GM18498 (cell line): ENCODE measurements at regions not wholly inside any gene's neighbourhood (a gene's known extent, or its start where the extent isn't known, plus 50 kb on each side); places are given as distances from the start of the nearest gene placed in this dataset.

ENCODE experiments used
- ATAC-seq: cut with Tn5 transposase; IDR thresholded peaks from one replicate; pipeline ENCODE4 v1.9.1; 2021; ENCODE audit warnings: mild to moderate bottlenecking, moderate library complexity; ENCODE audit not compliant: unreplicated experiment

DNA sequence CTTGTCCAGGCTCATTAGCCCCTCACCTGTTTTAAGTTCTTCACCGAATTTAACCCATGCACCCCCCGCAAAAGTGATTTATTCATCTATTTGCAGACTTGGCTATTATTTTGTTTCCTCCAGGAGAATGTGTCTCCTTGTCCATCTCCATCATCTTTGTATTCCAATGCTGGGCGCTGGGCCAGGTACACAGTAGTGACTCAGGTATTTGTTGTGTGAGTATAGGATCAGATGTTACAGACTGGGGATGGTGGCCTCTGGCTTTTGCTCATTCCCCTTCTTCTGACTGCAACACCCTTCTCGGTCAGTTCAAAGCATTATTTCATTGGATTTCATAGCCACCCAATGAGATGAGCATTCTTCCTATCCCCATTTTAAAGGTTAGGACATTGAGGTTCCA, 408.2 kb downstream of the MN1 start:
- ATAC-seq: no peak

DNA sequence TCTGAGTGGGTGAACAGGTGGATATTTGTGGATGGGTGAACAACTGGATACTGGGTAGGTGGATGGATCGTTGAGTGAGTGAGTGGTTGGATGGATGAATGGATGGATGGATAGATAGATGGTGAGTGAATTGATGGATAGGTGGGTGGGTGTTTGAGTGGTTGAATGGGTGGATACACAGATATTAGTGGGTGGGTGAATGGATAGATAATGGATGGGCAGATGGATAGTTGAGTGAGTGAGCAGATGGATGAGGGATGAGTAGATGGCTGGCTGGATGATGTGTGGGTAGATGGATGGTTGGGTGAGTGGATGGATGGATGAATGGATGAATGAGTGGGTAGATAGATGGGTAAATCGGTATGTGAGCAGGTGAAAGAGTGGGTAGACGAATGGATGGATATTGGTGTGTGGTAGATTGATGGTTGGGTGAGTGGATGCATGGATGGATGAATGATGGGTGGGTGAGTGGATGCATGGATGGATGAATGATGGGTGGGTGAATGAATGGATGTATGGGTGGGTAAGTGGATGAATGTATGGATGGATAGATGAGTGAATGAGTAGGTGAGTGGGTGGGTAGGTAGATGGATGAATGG, 406.7 kb downstream of the MN1 start:
- no peak for ATAC-seq

DNA sequence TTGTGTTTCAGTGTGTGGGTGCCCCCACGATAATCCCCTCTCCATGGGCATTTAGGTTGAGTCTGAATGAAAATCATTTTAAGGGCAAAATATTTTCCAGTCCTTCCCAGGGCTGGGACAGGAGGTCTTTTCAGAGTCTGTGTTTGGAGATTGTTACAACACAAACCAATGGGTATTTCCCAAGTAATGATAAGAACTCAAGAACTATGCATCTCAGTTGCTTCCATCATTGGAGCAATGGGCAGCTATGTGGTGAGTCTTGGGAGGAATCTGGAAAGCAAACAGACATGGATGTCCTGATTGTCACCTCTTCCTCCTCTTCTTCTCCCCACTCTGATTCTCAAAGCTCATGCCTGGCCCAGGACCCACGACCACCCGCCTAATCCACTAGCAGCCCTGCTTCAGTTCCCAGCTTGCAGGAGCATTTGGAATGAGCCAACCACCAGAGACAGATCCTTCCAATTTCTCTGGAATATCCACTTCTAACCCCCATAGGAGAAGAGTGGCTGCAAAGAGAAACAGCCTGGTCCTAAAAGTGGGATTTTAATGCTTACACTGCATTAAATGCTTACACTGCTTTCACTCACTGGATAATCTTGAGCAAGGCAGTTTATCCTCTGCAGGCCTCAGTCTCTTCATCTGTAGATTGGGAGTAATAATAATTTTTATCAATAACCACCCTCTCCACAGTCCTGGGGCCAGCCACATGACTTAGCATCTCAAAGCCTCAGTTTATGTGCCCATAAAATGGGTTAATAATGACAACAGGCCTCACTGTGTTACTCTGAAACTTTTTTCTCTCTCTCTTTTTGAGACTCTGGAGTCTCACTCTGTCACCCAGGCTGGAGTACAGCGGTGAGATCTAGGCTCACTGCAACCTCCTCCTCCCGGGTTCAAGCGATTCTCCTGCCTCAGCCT, 404.3 kb downstream of the MN1 start:
- no peak for ATAC-seq

DNA sequence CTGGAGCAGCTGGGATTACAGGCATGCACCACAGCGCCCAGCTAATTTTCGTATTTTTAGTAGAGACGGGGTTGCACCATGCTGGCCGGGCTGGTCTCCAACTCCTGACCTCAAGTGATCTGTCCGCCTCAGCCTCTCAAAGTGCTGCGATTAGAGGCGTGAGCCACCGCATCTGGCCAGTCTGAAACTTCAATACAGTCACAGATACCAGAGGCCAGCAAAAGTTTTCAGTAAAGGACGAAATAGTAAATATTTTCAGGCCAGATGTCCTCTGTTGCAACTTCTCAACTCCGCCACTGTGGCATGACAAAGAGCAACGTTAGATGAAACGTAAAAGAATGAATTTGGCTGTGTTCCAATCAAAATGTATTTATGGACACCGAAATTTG, 403.6 kb downstream of the MN1 start:
- ATAC-seq: no peak

DNA sequence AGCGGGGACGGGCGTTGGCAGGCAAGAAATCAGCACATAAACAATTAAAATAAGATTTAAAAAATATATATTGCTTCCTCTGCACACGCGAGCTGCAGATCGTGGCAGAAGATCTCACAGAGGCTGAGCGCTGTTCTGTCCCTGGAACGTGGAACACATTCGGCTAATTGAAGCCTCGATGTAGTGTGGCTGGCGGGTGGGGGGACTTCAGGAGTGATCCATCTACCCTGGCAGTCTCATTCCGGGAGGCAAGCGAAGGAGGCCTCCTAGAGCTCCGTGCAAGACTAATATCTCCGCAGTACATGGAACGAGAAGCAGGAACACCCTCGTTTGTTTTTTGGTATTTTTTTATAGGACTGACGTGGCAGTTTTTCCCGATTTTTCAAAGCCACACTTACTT, 402.4 kb downstream of the MN1 start:
- no peak for ATAC-seq

DNA sequence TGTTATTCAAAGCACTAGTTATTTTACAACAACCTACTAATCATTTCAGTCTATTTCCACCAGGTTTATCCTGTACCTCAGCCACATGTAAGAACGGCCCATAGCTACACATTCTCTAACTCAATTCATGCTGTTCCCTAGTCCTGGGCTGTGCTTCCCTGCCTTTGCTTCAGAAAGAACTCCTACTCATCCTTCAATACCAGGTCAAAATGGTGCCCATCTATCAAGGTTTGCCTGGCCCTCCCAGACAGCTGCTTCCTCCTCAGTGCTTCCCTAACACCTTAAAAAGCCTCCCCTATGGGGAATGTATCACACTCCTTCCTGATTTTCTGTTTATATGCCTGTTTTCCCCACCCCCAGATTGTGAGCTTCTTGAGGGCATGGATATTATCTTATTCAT, 400.7 kb downstream of the MN1 start:
- ATAC-seq: no peak

DNA sequence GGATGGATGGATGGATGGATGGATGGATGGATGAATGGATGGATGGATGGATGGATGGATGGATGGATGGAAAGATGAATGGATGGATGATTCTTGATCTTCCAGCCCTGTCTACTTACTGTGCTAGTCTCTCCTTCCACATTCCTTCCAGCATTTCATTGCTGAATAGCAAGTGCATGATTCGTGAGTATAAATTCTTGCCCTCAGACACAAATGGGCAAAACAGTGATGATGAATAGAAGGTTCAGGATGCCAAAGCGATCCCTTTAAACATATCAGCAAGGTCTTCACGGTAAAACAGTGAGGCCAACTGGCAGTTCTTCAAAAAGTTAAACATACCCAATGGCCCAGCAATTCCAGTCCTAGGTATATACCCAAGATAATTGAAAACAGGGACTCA, 400.2 kb downstream of the MN1 start:
- ATAC-seq: no peak

DNA sequence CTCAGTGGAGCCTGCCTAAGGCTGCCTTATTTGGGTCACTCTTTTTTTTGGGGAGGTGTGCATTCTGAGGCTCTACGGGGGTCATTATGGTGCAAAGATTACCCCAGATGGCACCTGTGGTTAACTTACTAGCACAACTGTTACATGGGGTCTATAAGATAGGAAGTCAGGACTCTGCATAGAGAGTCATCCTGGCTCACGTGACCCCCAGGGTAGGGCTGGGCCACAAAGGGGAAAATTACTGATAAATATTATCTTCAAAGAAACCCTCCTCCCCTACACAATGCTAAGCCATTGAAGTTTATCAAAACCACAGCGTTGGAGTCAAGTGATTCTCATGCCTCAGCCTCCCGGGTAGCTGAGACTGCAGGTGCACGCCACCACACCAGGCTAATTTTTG, 397.1 kb downstream of the MN1 start:
- no peak for ATAC-seq

DNA sequence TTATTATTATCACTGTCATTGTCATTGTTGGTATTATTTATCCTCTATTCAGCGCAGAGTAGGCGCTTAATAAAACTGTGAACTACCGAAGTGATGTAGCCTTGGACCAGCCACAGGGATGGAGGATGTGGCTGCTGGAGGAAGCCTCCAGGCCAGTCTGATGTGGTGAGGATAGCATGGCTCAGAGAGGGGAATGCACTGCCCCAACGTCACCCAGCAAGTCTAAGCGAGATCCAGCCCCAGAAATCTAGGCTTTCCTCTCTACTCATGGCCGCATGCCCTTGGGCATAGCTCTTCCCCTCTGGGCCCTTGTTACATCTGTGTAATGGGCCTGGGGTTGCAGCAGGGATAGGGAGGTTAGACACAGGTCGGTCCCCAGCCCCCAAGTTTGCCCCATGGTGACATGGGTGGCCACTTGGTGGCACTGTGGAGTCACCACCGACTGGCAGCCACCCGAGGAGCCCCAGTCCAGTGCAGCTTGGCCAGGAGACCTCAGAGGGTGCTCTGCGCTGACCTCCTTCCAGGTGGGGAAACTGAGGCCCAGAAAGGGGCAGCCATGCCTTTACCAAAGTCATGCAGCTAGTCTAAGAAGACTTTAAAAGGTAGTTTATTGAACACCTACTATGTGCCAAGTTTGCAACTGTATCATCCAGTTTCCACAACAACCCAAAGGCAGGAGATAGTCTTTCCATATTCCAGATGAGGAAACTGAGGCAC, 395.7 kb downstream of the MN1 start:
- ATAC-seq: no peak

DNA sequence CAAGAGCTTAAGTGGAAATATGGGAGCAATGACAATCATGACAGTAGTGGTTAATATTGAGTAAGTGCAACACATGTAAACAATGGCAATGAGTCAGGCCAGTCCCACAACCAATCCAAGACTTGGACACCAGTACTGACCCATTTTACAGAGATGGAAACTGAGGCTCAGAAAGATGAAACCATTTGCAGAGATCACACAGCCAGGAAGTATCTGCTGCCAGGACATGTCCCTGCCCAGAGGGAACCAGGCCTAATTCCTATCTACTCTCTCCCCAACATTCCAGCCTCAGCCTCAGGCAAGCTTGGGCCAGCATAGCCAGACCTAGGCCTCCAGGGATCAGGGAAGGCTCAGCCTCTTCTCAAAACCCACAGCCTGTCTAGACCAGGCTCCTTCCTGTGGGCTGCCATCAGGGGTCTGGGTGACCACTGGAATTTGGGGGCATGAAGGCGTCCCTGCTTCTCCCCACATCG, 395.1 kb downstream of the MN1 start:
- no peak for ATAC-seq

DNA sequence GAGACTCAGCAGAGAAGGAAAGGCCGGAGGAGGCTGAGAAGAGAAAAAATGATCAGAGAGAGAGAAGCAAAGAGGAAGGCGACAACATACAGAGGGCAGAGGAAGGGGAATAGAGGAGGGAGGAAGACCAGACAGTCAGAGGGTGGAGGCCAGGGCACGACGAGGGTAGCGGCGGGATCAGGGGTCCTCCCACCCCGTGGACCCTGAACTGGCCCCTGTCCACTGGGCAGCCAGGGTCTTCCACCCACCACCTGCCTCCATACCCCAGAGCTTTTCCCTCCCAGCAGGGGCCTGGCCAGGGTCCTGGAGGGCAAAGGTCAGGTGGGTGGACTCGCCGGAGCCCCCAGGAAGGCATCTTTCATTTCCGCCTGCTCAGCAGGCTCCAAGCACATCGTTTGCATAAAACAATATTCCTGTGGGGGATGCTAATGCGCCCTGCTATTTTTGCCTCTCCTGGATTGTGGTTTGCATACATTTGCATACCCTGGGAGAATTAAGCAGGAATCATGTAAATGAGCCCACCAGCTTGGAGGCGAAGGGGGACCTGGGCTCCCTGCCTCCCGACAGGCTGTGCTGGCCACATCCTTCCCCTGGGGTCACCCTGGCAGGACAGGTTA, 394.1 kb downstream of the MN1 start:
- no peak for ATAC-seq

DNA sequence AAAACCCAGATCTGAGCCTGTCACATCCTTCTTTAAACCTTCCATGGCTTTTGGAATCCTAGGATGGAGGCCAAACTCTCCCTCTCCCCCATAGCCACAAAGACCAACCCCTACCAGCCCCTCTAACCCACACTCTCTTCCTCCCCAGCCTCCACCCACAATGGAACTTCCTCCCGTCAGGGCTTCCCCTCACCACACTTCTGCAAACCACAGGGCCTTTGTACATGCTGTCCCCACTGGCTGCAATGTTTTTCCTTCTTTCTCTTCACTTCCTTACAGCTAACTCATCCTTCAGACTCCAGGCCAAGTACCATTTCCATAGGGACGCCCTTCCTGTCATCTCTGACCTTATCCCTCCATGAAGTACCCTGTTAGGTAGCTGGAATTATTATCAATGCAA, 393.5 kb downstream of the MN1 start:
- no peak for ATAC-seq

DNA sequence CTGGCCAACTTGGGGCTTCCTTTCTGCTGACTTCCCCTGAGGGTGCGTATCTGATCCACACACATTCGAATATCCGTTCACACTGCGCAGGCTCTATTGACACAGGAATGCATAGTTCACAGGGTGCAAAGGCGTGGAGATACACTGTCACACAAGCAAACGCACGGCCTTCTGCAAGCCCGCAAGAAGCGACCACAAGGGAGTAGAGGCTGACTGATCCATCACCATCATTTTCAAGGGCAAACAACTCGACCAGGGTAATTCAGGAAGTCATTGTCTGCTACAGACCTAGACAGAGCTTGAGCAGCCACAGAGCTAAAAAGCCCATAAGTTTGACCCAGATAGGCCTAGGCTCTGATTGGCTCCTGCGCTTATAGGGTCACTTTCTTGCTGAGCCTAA, 392.3 kb downstream of the MN1 start:
- ATAC-seq: no peak

DNA sequence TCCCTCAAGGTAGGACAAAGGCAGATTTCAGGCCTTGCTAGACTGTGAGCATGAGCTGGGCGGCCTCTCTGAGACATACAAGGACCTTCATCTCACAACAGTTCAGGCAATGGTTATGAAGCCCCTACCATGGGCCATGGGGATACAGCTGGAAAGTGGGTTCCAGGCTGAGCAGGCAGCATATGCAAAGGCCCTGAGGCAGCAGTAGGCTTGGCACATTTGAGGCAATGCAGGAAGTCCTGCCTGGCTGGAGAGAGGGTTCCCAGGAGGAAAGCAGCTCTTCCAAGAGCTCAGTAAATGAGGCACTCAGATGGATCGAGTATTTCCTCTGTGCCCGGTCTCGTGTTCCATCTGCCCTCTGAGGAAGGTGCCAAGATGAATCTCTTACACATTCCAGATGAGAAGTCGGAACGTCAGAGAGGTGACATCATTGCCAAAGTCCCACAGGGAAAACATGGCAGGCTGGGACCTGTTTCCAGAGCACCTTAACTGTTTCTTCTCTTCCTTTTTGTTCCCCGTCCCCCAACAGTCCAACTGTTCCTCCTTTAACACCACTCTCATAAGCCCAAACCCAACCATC, 388.6 kb downstream of the MN1 start:
- ATAC-seq: no peak

DNA sequence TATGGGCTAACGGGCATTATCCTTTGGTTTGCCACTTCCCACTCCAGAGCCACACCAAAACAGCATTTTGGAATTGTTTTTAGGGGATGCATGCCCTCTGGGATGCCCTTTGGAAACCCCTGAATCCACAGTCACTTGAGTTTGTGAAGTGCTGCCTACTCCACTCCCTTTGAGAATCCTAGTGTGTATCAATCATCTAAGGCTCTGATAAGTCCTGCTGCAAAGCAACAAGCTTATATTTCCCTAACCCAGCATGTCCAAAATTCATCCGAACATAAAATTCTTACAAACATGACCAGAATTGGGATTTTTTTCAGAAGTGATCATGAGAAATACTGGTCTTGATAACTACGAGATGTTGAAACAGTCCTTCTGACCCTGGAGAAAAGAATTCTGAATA, 387.9 kb downstream of the MN1 start:
- ATAC-seq: no peak

DNA sequence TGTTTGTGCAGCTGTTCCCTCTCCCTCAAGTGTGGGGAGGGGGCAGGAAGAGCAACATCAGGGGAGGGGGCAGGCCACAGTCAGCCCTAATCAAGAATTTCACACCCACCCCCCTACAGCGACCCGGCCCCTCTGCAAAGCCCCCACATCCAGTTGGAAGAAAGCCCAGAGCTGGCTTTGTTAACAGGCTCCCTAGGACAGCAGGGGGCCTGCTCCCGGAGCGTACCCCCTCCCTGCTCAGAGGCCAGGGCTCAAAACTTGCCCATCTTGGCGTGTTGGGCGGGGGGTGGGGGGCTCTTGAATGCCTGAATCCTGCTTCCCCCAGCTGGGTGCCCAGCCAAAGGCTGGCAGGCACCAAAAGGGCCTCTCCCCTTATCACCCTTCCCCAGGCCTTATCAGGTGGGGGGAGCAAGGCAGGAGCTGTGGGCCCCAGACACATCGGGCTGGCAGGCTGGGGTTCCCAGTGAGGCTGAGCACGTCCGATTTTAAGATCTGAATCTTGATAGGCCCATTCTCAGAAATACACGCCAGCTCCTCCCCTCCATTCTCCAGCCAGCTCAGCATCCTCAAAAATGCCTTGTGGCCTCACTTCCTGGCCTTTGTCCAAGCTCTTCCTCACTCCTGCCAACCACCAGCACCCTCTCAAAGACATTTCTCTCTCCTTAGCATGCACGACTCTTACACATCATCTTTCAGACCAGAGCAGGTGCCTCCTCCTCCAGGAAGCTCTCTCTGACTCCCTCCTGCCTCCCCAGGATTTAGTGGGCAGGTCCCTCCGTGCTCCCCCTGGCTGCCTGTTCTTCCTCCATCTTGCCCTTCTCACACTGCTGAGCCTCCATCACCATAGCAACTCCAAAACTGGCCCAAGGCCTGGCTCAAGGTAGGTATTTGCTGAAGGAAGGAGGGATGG, 384.8 kb downstream of the MN1 start:
- ATAC-seq: no peak

DNA sequence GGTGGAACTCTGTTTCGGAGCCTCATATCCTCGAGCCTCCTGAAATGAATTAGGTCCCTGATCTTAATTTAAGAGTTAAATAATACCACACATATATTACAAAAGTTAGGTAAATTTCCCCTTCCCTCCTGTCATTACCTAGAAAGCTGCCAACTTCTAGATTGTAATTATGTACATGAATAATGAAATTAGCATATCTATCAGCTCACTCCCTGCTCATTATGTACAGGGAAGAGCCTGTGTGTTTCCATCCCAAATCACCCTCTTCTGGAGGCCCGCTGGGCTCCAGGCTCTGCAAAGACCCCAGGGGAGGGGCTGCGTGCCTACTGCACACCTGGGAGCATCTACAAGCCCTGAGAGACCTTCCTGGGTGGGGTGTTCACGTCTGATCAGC, 384.1 kb downstream of the MN1 start:
- ATAC-seq: no peak

DNA sequence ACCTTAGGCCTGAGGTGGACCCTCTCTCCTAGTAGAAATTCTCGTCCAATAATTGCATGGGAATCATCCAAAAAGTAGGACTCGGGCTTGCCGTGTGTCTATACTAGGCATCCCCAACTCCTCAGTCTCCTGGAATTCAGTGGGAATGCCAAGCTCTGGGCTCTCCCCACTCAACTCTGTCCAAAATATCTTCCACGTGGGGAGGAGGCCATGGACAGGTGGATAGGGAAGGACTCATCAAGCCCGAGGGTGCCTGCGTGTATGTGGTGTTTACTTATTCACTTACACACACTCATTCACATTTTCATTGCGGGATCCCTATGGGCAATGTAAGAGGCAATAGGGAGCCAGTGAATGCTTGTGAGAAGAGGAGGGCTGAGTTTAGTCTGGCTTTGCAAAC, 383.3 kb downstream of the MN1 start:
- ATAC-seq: no peak

DNA sequence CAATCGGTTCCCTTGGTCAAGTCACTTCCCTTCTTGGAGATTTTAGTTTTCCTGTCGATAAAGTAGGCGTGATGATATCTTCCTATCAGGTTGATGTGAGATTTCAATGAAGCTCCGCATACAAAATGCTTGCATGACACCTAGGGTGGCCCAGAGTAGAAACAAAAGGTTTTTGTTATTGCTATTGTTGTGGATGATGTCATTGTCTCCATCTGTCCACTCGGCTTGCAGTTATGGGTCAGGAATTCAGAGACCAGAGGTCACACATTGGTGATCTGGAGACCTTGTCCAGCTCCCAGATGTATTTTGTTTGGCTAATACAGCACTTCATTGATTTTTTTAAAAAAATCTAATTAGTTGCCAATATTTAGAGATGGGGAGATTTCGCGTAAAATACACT, 382.1 kb downstream of the MN1 start:
- ATAC-seq: no peak

DNA sequence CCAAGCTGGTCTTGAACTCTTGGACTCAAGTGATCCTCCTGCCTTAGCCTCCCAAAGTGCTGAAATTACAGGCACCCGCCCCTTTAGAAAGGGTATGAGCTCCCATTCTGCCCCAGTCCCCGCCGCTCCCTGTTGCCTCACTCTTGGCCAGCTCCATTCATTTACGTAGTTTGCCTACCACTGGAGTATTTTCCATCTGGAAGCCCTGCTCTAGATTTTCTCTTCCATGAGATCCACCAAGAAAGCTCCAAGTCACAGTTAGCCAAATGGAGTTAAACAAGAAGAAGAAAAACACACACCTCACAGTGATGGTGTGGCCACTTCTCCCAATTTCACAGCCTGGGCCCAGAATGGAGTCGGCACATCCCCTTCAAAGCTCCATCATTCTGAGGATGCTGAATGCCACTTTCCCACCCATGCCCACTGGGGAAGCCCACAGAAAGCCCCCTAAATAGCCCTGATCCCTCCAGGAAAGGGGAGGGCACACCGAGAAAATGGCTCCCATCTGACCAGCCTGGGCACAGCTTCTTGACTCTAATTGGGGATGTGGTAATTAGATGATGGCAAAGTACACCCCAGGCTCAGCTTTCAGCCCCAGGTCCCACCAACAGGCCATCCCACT, 381.2 kb downstream of the MN1 start:
- ATAC-seq: no peak
